ENCODE measurements at regions not wholly inside any gene's neighbourhood (a gene's known extent, or its start where the extent isn't known, plus 50 kb on each side); places are given as distances from the start of the nearest gene placed in this dataset.

DNA sequence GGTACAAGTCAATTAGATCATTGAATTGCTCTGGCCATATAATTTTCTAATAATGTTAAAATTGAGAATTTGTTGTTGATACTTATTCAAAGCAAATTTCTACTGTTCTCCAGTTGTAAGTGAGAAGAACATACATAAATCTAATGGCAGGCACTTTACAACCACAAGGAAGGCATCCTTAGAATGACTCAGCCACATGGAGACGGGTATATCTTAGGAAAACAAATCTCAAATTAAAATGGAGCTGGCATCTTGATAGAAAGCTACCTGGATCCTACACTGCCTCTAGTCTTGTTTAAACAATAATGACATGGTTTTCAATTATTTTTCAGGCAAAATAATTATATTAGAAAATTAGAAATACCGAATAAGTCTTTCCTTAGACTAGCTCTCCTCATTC lies 1183.7 kb upstream of the SORCS1 start (continued):
- TF ChIP-seq, protein P1, sequence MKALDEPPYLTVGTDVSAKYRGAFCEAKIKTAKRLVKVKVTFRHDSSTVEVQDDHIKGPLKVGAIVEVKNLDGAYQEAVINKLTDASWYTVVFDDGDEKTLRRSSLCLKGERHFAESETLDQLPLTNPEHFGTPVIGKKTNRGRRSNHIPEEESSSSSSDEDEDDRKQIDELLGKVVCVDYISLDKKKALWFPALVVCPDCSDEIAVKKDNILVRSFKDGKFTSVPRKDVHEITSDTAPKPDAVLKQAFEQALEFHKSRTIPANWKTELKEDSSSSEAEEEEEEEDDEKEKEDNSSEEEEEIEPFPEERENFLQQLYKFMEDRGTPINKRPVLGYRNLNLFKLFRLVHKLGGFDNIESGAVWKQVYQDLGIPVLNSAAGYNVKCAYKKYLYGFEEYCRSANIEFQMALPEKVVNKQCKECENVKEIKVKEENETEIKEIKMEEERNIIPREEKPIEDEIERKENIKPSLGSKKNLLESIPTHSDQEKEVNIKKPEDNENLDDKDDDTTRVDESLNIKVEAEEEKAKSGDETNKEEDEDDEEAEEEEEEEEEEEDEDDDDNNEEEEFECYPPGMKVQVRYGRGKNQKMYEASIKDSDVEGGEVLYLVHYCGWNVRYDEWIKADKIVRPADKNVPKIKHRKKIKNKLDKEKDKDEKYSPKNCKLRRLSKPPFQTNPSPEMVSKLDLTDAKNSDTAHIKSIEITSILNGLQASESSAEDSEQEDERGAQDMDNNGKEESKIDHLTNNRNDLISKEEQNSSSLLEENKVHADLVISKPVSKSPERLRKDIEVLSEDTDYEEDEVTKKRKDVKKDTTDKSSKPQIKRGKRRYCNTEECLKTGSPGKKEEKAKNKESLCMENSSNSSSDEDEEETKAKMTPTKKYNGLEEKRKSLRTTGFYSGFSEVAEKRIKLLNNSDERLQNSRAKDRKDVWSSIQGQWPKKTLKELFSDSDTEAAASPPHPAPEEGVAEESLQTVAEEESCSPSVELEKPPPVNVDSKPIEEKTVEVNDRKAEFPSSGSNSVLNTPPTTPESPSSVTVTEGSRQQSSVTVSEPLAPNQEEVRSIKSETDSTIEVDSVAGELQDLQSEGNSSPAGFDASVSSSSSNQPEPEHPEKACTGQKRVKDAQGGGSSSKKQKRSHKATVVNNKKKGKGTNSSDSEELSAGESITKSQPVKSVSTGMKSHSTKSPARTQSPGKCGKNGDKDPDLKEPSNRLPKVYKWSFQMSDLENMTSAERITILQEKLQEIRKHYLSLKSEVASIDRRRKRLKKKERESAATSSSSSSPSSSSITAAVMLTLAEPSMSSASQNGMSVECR (CRISPR knock-in tag; IDR thresholded peaks at IDR 0.05; ENCODE audit: borderline replicate concordance): no peak
- TF ChIP-seq FOXJ3 (CRISPR knock-in tag; IDR thresholded peaks at IDR 0.05; ENCODE audit: borderline replicate concordance) (no peak), ZNF263 (CRISPR knock-in tag; IDR thresholded peaks at IDR 0.05; ENCODE audit: low read depth) (no peak)

DNA sequence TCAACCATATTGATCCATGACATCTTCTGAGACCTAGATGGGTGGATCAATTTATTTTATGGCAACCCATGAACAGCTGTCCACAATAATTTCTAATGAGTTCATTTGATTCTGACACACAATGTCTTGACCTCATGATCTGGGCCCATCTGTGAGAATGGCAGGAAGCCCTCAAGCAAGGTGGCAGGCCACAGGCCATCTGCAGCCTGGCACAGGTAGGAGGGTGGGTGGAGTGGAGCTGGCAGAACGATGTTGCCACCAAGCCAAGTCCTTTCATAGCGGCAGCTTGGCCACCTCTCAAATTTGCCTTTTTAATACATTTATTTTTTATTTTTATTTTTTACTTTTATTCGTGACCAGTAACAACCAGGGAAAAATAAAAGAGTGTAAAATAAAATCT lies 1181.6 kb upstream of the SORCS1 start:
- DNase-seq (ENCODE audit: low spot score): no peak
- POLR2A ChIA-PET: no interaction called here
- CTCF ChIA-PET: no interaction called here
- Mint-ChIP-seq H3K4me1 (peaks cover 6% of the 10 kb centered on the region), H3K36me3 (peaks cover 4% of the 10 kb centered on the region; the same call in 1 of the 2 replicates), H3K27me3 (ENCODE audit: low read depth) (no peaks in the 10 kb centered on the region), H3K4me3 (no peak overlapping the region), H3K27ac (no peak overlapping the region), H3K9me3 (peaks cover 8% of the 10 kb centered on the region)
- TF ChIP-seq KAT7 (CRISPR knock-in tag; IDR thresholded peaks at IDR 0.05; ENCODE audit: borderline replicate concordance) (no peak), NFATC4 (CRISPR knock-in tag; IDR thresholded peaks at IDR 0.05) (no peak)
- TF ChIP-seq, protein P2, sequence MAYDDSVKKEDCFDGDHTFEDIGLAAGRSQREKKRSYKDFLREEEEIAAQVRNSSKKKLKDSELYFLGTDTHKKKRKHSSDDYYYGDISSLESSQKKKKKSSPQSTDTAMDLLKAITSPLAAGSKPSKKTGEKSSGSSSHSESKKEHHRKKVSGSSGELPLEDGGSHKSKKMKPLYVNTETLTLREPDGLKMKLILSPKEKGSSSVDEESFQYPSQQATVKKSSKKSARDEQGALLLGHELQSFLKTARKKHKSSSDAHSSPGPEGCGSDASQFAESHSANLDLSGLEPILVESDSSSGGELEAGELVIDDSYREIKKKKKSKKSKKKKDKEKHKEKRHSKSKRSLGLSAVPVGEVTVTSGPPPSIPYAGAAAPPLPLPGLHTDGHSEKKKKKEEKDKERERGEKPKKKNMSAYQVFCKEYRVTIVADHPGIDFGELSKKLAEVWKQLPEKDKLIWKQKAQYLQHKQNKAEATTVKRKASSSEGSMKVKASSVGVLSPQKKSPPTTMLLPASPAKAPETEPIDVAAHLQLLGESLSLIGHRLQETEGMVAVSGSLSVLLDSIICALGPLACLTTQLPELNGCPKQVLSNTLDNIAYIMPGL (CRISPR knock-in tag; IDR thresholded peaks at IDR 0.05): no peak
- ATAC-seq: no peak

DNA sequence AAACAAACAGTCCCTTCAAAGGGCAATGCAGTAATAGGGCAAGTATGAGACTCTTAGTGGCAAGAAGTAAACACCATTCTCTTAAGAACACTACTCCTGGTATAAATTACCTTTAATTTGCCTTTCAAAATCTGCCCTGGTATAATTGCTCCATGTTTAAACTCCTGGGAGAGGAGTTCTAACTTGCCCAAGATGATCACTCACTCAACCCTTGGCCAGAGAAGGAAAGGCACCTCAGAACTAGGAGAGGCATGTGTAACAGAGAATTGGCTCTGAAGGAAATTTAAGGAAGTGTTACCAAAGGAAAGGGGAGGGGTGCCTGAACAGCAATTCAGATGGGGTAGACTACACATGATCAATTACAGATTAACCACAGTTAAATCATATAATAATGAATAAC lies 1173.6 kb upstream of the SORCS1 start:
- Mint-ChIP-seq H3K4me1 (peaks cover 3% of the 10 kb centered on the region), H3K27me3 (ENCODE audit: low read depth) (no peaks in the 10 kb centered on the region), H3K36me3 (no peaks in the 10 kb centered on the region), H3K27ac (no peak overlapping the region), H3K9me3 (no peaks in the 10 kb centered on the region), H3K4me3 (no peak overlapping the region)
- DNase-seq (ENCODE audit: low spot score) (no peak), ATAC-seq (no peak)
- CTCF ChIA-PET: no interaction called here
- no peak for TF ChIP-seq GRHL2 (CRISPR knock-in tag; IDR thresholded peaks at IDR 0.05; ENCODE audit: insufficient replicate concordance, severe bottlenecking)
- TF ChIP-seq TEAD4 (CRISPR knock-in tag; IDR thresholded peaks at IDR 0.05): no peak
- no peak for TF ChIP-seq KAT7 (CRISPR knock-in tag; IDR thresholded peaks at IDR 0.05; ENCODE audit: borderline replicate concordance)
- no peak for TF ChIP-seq ELF4 (CRISPR knock-in tag; IDR thresholded peaks at IDR 0.05; ENCODE audit: low read depth)
- TF ChIP-seq, protein P3, sequence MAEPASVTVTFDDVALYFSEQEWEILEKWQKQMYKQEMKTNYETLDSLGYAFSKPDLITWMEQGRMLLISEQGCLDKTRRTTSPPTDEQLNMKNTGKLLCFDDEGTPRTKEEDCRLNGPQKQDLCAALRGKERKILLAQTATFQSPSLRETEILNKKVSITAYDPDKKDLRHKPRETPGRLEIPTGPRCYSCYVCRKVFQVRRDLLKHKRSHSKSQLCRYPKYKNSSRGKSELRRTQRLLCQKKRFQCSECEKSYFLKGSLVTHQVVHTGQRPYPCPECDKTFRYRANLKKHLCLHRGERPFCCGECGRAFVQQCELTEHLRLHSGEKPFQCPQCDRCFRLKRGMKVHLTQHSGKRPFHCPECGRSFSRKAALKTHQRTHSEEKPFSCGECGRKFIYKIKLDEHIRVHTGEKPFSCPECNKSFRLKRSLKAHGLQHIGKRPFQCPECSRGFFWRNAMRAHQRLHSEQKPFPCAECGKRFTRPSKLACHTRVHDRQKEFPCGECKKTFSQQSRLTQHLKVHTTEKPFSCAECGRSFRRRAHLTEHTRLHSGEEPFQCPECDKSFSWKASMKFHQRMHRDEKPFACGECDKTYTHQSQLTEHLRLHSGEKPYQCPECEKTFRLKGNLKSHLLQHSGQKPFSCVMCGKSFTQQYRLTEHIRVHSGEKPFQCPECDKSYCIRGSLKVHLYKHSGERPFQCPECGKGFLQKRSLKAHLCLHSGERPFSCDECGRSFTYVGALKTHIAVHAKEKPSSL (CRISPR knock-in tag; conservative IDR thresholded peaks at IDR 0.05): no peak
- TF ChIP-seq SP1 (CRISPR knock-in tag; conservative IDR thresholded peaks at IDR 0.05): no peak
- no peak for TF ChIP-seq JUN (CRISPR knock-in tag; IDR thresholded peaks at IDR 0.05)
- no peak for TF ChIP-seq ZNF671 (CRISPR knock-in tag; IDR thresholded peaks at IDR 0.05)
- TF ChIP-seq, protein P4, sequence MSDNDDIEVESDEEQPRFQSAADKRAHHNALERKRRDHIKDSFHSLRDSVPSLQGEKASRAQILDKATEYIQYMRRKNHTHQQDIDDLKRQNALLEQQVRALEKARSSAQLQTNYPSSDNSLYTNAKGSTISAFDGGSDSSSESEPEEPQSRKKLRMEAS (CRISPR knock-in tag; IDR thresholded peaks at IDR 0.05): no peak
- no peak for TF ChIP-seq EMX1 (CRISPR knock-in tag; IDR thresholded peaks at IDR 0.05)
- TF ChIP-seq, protein P5, sequence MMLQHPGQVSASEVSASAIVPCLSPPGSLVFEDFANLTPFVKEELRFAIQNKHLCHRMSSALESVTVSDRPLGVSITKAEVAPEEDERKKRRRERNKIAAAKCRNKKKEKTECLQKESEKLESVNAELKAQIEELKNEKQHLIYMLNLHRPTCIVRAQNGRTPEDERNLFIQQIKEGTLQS (CRISPR knock-in tag; conservative IDR thresholded peaks at IDR 0.05): no peak
- POLR2A ChIA-PET: no interaction called here

Measured in WTC11 (cell line).